HG03378 (cell line): ENCODE measurements at regions not wholly inside any gene's neighbourhood (a gene's known extent, or its start where the extent isn't known, plus 50 kb on each side); places are given as distances from the start of the nearest gene placed in this dataset.

Source experiments
- ATAC-seq: cut with Tn5 transposase; IDR thresholded peaks from one replicate; pipeline ENCODE4 v1.9.1; 2021; ENCODE audit warnings: mild to moderate bottlenecking, moderate library complexity; ENCODE audit not compliant: unreplicated experiment

DNA sequence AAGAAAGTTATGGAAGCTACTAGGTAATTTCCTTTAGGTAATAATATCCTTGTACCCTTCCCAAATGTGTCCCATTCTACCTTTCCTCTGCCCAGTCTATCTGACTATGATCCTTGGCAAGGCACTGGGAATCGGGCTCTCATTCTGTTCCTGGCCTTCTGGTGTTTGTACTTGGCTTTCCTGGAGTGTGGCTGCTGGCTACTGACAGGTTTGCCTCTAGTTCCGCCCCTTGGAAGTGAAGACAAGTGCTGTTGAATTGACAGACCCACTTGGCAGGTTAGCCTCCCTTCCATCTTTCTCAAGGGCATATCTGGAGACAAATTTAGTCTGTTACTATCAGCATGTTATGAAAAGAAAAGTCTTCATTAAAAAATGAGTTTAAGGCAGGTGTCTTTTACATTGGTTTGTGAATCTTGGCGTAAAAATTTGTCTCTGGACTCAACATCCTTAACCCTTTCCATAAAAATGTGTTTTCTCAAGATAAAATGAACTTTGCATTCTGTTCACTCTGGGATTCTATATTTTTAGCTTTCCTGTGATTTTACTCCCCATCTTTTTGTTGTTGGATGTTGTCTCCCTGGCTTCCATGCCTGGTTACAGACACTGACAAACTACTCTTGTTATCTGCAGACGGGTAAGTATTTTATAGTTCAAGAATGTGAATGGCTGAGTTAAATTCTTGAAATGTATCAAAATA is 287.4 kb upstream of the PDGFD start:
- no peak for ATAC-seq

DNA sequence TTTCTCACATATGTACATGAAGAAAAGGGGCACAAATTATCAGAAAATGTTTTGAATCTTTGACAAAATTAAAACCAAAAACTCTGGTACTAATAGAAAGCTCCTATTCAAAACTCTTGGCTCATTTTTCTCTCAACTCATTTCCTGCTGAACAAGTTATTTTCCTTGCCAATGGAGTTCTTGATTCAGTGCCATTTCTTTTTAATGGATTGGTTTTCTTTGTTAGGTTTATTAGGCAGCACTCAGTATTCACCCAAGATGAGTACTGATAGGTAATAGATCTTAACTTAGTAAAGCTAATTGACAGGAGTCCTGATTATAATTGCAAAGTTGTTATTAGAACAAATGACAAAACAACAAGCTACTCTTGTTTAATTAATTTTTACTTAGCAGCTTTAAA is 279.4 kb upstream of the PDGFD start:
- ATAC-seq: no peak

DNA sequence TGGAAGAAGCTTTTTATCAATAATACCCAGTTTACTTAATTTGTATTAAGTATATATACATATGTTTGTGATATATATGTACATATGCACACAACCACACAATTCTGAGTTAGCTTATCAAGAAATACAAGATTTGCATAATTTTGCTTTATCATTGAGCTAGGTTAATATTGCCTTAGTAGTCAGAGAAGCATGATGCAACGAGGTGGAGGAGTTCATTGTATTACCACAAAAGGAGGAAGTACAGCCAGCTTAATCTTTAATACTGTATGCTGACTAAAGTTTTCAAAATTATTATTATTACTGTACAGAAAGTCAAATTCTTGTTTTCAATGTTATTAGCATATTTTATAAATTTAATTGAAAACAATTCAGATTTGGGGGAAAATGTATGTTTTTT is 278.4 kb upstream of the PDGFD start:
- ATAC-seq: no peak

DNA sequence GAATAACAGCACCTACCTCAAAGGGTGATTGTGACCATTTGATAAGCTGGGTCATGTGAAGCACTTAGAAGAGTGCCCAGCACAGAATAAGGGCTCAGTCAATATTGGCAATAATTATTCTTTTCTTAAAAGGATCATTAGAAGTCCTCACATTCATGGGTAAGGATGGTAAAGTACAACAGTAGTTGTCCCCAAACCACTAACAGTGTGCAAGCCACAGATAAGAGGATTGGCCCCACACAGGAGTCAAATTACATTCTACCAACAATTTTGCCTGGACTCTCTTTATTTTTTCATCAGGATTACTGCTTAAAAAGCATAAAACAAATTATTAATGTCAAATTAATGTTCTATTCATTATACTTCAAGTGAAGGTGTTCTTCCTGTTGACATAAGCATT is 271.5 kb upstream of the PDGFD start:
- ATAC-seq: no peak

DNA sequence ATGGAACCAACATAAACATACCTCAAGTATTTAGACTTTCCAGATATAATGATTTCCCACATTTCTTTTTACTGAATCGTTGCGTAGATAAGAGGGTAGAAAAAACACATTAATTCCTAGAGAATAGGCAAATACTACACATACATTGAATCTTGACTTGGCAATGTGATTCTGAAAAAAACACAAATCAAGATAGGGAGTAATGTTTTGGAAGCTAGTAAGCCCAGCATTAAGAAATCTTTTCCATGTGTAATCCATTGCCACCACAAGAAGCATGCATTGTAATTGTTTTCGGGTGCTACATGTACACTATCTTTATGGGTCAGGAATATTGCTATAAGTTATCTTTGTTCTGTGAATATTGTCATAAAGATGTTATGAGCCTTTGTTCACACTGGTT is 269.8 kb upstream of the PDGFD start:
- no peak for ATAC-seq

DNA sequence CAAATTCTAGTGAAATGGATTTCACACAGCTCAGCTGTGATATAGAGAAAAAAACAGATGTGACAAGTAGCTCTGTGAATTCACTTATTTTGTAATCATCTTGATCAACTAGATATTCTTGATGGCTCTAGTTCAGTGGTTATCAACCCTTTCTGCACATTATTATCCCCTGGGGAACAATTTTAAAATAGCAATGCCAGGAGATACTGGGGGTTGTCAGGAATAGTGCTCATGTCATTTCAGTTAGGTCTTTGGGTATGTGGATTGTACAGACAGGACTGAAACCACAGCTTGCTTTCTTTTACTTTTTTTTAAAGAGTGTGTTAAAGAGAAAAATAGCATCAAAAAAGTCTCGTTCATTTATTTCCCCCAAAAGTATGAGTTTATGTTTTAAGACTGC is 269.0 kb upstream of the PDGFD start:
- ATAC-seq: no peak

DNA sequence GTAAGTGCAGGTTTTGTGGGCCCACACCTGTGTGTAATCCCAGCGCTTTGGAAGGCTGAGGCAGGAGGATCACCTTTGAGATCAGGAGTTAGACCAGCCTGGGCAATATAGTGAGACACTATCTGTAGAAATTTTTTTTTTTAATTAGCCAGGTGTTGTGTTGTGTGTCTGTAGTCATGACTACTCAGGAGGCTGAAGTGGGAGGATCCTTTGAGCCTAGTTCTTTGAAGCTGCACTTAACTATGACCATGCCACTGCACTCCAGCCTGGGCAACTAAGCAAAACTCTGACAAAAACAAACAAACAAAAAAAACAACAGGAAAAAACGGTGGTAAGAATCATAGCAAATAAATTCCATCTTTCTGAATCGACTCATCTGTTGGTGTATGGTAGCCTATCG is 268.6 kb upstream of the PDGFD start:
- no peak for ATAC-seq

DNA sequence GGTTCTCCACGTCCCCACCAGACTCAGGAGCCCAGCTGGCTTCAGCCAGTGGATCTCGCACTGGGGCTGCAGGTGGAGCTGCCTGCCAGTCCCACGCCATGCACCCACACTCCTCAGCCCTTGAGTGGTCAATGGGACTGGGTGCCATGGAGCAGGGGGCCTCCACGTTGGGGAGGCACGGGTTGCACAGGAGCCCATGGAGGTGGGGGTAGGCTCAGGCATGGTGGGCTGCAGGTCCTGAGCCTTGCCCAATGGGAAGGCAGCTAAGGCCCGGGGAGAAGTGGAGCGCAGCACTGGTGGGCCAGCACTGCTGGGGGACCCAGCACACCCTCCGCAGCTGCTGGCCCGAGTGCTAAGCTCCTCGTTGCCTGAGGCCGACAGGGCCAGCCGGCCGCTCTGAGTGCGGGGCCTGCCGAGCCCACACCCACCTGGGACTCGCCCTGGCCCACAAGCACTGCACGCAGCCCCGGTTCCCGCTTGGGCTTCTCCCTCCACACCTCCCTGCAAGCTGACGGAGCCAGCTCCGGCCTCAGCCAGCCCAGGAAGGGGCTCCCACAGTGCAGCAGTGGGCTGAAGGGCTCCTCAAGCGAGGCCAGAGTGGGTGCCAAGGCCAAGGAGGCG is 258.5 kb upstream of the PDGFD start:
- no peak for ATAC-seq

DNA sequence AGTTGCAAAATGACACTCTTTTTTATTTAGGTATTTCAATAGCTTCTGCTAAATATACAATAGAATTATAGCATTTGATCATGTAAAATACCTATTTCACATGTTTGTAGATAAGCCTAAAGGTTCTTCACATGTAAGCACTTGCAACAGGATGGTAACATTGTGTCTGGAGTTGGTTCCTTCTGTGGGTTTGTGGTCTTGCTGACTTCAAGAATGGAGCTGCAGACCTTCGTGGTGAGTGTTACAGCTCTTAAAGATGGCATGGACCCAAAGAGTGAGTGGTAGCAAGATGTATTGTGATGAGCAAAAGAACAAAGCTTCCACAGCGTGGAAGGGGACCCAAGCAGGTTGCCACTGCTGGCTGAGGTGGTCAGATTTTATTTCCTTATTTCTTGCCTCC is 246.4 kb upstream of the PDGFD start:
- ATAC-seq: no peak

DNA sequence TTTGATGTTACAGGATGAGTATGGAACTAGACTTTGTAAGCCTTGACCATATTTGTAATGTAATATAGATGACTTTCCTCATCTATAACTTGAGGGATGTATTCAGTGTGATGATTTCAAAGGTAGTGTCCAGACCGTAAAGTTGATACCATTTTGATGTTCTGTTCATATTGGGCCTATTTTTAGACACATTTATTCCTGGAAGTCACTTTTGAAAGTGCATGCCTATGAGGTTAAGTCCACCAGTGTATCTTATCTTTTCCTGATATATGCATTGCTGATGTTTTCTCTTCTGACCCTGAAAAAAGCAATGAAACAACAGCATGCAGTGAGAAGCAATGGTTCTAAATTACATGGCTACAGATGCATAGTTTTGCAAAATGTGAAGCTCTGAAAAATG is 244.7 kb upstream of the PDGFD start:
- ATAC-seq: no peak

DNA sequence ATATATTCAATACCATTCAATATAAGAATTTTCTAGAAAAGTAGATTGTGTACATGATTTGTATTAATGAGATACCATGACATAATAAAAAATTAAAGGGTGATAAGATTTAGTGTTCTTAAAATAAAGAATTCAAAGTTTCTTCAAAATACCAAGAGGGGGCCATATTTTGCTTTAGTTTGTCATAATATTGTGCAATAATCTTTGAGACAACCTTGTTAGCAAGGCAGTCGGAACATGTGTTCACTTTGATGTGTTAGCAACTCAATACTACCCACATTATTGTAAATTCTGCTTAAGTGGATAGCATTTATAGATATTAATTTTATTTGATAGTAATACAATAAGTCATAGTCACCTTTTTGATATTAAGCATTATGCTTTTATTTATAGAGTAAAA is 241.3 kb upstream of the PDGFD start:
- no peak for ATAC-seq

DNA sequence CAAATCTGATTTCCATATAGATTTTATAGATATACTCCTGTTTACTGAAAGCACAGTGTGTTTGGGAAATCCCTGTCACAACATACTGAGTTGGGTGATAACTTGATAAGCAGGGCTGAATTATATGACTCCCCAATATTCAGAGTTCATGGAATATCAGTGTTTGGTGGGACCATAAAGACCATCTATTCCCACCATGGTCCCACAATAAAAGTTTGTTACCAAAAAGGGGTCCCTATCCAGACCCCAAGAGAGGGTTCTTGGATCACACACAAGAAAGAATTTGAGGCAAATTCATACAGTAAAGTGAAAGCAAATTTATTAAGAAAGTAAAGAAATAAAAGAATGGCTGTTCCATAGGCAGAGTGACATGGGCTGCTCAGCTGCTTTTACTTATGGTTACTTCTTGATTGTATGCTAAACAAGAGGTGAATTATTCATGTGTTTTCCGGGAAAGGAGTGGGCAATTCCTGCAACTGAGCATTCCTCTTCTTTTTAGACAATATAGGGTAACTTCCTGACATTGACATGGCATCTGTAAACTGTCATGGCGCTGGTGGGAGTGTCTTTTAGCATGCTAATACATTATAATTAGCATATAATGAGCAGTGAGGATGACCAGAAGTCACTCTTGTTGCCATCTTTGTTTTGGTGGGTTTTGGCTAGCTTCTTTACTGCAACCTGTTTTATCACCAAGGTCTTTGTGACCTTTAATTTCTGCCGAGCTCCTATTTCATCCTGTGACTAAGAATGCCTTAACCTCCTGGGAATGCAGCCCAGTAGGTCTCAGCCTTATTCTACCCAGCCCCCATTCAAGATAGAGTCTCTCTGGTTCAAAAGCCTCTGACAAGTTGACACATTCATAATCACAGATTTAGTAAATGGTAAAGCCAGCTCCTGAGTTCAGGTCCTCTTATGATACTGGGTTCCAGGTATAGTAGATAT is 240.6 kb upstream of the PDGFD start:
- ATAC-seq: no peak

DNA sequence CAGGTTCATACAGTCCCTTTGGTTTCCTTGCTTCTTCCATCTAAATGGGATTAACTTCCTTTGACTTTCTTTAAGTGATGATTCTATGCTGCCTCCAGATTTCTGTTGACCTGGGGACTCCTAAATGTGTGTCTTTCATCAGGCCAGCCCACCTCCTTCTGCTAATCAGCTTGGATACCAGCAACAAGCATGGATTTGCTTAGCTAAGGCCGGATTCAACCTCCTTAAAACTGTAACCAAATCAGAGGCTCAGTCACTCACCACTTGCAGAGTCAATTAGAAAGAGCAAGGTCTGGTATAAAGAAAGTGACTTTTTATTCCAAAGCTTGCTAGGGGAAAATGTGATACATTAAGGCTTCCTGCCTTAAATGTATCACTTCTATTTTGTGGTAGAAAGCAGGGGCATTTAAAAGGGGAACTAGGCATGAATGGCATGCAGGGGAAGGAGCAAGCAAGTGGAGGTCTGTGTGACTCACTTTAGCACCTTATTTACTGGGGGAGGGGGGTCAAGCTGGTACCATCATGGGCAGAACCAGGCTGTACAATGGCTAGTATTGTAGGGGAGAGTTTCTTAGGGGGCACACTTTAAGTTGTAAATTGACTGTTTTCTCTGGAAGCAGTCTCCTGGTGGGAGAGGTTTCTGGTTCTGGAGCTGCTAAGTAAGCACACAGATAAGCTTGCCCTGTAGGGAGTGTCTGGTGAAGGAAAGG is 239.0 kb upstream of the PDGFD start:
- peak; percentile 68 for ATAC-seq

DNA sequence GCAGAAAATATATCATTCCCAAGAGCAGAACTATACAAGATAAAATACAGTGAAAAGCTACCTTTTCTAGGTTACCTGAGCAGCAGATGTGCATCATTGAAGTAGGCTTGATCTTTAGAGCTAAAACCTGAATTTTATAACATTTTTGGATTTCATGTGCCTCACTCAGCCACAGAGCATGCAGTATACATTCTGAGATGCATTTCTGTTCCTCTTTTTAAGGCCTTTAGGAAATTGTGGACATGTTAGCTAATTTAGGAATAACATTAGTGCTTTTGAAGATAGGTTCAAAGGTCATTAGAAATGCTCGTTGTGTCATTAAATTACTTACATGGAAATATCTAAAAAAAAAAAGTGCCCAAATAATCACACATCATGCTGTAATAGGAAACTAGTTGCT is 230.6 kb upstream of the PDGFD start:
- ATAC-seq: no peak

DNA sequence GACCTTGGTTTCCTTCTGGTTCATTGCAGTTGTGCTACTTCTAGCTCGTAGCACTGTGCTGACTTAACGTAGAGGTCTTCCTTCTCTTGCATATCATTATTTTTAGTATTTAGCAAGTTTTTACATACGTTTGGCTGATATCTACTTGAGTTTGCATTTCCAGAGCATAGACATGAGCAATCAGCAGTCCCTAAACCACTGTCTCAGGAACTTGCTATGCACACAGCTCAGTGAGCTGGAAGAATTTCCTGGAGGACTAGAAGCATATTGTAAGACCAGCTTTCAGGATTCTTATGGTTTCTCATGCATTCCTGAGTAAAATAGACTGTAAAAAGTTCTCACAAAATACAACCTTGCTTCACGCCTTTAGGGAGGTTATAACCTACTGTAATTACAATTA is 226.7 kb upstream of the PDGFD start:
- ATAC-seq: no peak

DNA sequence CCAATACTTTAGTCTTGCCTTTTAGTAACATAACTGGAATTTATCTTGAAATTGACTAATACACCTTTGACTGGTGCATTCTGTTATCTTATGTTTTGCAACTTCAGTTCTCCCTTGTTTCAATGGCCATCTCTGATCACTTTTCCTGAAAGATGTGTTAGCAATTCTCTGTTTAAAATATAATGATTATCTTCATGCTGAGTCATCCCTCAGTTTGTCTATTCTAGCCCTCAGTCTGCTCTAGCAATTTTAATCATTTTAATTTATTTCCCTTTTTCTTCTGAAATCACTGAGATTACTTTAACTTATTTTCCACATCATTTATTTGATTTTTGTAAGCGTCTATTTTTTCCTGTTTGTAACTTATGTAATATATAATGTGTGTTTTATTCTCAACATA is 221.9 kb upstream of the PDGFD start:
- ATAC-seq: no peak

DNA sequence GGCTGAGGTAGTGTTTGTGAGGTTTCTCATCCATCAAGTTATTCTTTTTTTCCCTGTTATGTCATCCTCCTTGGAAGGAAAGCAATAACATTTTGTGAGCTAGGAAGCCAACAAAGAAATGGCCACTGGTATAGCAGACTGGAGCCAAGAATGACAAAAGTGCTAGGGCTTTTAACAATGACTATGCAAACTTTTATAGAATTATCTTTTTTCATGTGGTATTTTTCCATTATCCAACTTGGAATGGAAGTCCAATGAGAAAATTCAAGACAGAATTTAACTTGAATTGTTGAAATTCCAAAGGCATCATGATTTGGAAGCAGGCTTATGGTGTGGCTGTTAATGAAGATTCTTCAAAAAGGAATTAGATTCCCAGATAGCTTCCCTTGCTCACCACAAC is 216.4 kb upstream of the PDGFD start:
- ATAC-seq: no peak

DNA sequence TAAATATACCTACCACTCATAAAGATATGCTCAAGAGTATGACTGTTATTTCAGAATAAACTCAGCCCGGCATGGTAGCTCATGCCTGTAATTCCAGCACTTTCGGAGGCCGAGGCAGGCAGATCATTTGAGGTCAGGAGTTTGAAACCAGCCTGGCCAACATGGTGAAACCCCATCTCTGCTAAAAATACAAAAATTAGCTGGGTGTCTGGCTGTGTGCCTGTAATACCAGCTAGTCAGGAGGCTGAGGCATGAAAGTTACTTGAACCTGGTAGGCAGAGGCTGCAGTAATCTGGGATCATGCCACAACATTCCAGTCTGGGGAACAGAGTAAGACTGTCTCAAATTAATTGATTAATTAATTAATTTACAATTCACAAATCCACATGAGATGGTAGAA is 208.2 kb upstream of the PDGFD start:
- no peak for ATAC-seq

DNA sequence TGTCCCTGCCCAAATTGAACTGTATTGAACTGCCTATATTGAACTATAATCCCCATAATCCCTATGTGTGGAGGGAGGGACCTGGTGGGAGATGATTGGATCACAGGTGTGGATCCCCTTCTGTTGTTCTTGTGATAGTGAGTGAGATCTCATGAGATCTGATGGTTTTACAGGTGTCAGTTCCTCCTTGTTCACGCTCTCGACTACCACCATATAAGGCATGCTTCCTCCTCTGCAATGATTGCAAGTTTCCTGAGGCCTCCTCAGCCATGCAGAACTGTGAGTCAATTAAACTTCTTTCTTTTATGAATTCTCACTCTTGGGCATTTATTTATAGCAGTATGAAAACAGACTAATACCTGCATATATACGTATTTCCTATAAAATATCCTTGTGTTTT is 206.5 kb upstream of the PDGFD start:
- ATAC-seq: peak; percentile 85

DNA sequence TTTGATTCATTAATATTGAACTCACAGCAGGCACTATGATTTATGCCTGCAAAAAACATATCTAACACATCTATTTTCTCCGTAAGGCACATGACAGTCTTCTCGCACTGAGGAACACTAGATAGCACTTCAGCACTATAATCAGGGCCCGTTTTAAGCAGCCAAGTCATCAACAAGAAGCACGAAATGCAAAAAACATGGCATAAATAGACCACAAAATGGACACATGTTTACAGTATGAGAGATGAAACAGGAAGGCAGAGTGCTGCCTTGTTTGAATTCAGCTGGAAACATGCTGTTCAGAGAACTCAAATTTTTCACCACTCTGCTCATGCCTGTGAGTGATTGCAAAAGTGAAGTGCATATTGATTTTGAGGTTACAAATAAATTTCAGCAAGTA is 205.8 kb upstream of the PDGFD start:
- ATAC-seq: no peak

DNA sequence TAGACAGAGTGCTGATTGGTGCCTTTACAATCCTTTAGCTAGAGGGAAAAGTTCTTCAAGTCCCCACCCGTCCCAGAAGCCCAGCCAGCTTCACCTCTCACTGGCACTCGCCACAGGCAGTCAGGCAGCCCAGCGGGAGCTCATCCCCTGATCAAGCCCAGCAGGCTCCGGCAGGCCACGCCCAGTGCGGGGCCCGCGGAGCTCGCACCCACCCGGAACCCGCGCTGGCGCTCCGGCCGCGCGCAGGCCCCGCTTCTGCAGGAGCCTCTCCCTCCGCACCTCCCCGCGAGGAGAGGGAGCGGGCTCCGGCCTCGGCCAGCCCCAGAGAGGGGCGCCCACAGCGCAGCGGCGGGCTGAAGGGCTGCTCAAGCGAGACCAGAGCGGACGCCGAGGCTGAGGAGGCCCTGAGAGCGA is 202.4 kb upstream of the PDGFD start:
- ATAC-seq: no peak
